ENCODE measurements at regions not wholly inside any gene's neighbourhood (a gene's known extent, or its start where the extent isn't known, plus 50 kb on each side); places are given as distances from the start of the nearest gene placed in this dataset.
"Not testable (repeated sequence)": the region's sequence is repeated elsewhere in the genome, so short reads cannot be mapped to it uniquely, and the experiment has no call there.

DNA sequence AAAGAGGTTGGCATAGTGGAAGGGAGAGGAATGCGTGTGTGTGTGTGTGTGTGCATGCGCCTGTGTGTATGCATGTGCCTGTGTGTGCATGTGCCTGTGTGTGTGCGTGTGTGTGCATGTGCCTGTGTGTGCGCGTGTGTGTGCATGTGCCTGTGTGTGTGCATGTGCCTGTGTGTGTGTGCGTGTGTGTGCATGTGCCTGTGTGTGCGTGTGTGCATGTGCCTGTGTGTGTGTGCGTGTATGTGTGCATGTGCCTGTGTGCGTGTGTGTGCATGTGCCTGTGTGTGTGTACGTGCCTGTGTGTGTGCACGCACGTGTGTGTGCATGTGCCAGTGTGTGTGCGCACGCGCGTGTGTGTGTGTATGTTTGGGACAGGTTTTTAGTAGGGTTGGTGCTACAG, 205.1 kb downstream of the MEMO1 start:
- TF ChIP-seq, protein P1, sequence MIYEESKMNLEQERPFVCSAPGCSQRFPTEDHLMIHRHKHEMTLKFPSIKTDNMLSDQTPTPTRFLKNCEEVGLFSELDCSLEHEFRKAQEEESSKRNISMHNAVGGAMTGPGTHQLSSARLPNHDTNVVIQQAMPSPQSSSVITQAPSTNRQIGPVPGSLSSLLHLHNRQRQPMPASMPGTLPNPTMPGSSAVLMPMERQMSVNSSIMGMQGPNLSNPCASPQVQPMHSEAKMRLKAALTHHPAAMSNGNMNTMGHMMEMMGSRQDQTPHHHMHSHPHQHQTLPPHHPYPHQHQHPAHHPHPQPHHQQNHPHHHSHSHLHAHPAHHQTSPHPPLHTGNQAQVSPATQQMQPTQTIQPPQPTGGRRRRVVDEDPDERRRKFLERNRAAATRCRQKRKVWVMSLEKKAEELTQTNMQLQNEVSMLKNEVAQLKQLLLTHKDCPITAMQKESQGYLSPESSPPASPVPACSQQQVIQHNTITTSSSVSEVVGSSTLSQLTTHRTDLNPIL (CRISPR knock-in tag; IDR thresholded peaks at IDR 0.05; ENCODE audit: low read depth) = no peak
- TF ChIP-seq SNAI2 (CRISPR knock-in tag; IDR thresholded peaks at IDR 0.05) (no peak), CSDC2 (CRISPR knock-in tag; IDR thresholded peaks at IDR 0.05) (no peak), GLIS3 (CRISPR knock-in tag; IDR thresholded peaks at IDR 0.05) (no peak), ZFP30 (CRISPR knock-in tag; IDR thresholded peaks at IDR 0.05) (no peak), ZNF8 (CRISPR knock-in tag; IDR thresholded peaks at IDR 0.05) (no peak)
- no peak for ATAC-seq

DNA sequence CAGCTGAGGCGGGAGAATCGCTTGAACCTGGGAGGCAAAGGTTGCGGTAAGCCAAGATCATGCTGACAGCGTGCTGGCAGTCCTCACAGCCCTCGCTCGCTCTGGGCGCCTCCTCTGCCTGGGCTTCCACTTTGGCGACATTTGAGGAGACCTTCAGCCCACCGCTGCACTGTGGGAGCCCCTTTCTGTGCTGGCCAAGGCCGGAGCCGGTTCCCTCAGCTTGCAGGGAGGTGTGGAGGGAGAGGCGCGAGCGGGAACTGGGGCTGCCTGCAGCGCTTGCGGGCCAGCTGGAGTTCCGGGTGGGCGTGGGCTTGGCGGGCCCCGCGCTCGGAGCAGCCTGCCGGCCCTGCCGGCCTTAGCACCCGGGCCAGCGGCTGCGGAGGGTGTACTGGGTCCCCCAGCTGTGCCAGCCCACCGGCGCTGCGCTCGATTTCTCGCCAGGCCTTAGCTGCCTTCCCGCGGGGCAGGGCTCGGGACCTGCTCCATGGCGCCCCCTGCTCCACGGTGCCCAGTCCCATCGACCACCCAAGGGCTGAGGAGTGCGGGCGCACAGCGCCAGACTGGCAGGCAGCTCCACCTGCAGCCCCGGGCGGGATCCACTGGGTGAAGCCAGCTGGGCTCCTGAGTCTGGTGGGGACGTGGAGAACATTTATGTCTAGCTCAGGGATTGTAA, 207.2 kb downstream of the MEMO1 start:
- not testable (repeated sequence) for ATAC-seq

DNA sequence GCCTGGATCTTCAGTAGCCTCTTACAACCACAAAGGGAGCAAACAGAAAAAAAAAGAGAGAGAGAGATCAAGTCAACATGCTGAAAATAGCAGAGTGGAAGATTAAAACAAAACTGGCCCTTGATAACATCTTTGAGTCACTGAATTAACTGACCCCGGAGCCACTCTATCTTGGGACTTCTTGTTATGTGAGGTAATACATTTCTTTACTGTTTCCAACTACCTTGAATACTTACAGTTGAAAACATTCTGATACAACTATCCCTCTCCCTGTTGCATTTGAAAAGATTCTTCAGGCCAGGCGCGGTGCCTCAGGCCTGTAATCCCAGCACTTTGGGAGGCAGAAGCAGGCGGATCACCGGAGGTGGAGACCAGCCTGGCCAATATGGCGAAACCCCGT, 208.1 kb downstream of the MEMO1 start:
- ATAC-seq = no peak
- TF ChIP-seq TOX (CRISPR knock-in tag; IDR thresholded peaks at IDR 0.05; ENCODE audit: borderline replicate concordance) = no peak
- TF ChIP-seq ZC3H10 (CRISPR knock-in tag; IDR thresholded peaks at IDR 0.05) = no peak
- TF ChIP-seq, protein P2, sequence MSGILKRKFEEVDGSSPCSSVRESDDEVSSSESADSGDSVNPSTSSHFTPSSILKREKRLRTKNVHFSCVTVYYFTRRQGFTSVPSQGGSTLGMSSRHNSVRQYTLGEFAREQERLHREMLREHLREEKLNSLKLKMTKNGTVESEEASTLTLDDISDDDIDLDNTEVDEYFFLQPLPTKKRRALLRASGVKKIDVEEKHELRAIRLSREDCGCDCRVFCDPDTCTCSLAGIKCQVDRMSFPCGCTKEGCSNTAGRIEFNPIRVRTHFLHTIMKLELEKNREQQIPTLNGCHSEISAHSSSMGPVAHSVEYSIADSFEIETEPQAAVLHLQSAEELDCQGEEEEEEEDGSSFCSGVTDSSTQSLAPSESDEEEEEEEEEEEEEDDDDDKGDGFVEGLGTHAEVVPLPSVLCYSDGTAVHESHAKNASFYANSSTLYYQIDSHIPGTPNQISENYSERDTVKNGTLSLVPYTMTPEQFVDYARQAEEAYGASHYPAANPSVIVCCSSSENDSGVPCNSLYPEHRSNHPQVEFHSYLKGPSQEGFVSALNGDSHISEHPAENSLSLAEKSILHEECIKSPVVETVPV (CRISPR knock-in tag; IDR thresholded peaks at IDR 0.05) = no peak
- no peak for TF ChIP-seq OSR1 (CRISPR knock-in tag; IDR thresholded peaks at IDR 0.05)
- TF ChIP-seq ZNF565 (CRISPR knock-in tag; conservative IDR thresholded peaks at IDR 0.05; ENCODE audit: low read depth) = no peak
- no peak for TF ChIP-seq SNAI2 (CRISPR knock-in tag; IDR thresholded peaks at IDR 0.05)
- TF ChIP-seq, protein P3, sequence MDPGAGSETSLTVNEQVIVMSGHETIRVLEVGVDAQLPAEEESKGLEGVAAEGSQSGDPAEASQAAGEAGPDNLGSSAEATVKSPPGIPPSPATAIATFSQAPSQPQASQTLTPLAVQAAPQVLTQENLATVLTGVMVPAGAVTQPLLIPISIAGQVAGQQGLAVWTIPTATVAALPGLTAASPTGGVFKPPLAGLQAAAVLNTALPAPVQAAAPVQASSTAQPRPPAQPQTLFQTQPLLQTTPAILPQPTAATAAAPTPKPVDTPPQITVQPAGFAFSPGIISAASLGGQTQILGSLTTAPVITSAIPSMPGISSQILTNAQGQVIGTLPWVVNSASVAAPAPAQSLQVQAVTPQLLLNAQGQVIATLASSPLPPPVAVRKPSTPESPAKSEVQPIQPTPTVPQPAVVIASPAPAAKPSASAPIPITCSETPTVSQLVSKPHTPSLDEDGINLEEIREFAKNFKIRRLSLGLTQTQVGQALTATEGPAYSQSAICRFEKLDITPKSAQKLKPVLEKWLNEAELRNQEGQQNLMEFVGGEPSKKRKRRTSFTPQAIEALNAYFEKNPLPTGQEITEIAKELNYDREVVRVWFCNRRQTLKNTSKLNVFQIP (CRISPR knock-in tag; IDR thresholded peaks at IDR 0.05; ENCODE audit: borderline replicate concordance, low read depth) = no peak
- no peak for TF ChIP-seq BACH2 (CRISPR knock-in tag; IDR thresholded peaks at IDR 0.05; ENCODE audit: borderline replicate concordance)
- no peak for TF ChIP-seq ESRRG (CRISPR knock-in tag; IDR thresholded peaks at IDR 0.05)
- no peak for TF ChIP-seq RARB (CRISPR knock-in tag; IDR thresholded peaks at IDR 0.05)
- TF ChIP-seq TCF4 (CRISPR knock-in tag; IDR thresholded peaks at IDR 0.05; ENCODE audit: borderline replicate concordance) = no peak
- TF ChIP-seq, protein P4, sequence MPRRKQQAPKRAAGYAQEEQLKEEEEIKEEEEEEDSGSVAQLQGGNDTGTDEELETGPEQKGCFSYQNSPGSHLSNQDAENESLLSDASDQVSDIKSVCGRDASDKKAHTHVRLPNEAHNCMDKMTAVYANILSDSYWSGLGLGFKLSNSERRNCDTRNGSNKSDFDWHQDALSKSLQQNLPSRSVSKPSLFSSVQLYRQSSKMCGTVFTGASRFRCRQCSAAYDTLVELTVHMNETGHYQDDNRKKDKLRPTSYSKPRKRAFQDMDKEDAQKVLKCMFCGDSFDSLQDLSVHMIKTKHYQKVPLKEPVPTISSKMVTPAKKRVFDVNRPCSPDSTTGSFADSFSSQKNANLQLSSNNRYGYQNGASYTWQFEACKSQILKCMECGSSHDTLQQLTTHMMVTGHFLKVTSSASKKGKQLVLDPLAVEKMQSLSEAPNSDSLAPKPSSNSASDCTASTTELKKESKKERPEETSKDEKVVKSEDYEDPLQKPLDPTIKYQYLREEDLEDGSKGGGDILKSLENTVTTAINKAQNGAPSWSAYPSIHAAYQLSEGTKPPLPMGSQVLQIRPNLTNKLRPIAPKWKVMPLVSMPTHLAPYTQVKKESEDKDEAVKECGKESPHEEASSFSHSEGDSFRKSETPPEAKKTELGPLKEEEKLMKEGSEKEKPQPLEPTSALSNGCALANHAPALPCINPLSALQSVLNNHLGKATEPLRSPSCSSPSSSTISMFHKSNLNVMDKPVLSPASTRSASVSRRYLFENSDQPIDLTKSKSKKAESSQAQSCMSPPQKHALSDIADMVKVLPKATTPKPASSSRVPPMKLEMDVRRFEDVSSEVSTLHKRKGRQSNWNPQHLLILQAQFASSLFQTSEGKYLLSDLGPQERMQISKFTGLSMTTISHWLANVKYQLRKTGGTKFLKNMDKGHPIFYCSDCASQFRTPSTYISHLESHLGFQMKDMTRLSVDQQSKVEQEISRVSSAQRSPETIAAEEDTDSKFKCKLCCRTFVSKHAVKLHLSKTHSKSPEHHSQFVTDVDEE (CRISPR knock-in tag; IDR thresholded peaks at IDR 0.05) = no peak
- no peak for TF ChIP-seq ZFP3 (CRISPR knock-in tag; IDR thresholded peaks at IDR 0.05)
- no peak for TF ChIP-seq ZFP30 (CRISPR knock-in tag; IDR thresholded peaks at IDR 0.05)
- TF ChIP-seq PPARA (CRISPR knock-in tag; IDR thresholded peaks at IDR 0.05; ENCODE audit: borderline replicate concordance) = no peak
- TF ChIP-seq ARNTL (CRISPR knock-in tag; IDR thresholded peaks at IDR 0.05; ENCODE audit: borderline replicate concordance, low read depth) = no peak
- TF ChIP-seq ZNF70 (CRISPR knock-in tag; IDR thresholded peaks at IDR 0.05) = no peak
- TF ChIP-seq ZNF8 (CRISPR knock-in tag; IDR thresholded peaks at IDR 0.05) = no peak
- no peak for TF ChIP-seq ISL1 (CRISPR knock-in tag; IDR thresholded peaks at IDR 0.05)

DNA sequence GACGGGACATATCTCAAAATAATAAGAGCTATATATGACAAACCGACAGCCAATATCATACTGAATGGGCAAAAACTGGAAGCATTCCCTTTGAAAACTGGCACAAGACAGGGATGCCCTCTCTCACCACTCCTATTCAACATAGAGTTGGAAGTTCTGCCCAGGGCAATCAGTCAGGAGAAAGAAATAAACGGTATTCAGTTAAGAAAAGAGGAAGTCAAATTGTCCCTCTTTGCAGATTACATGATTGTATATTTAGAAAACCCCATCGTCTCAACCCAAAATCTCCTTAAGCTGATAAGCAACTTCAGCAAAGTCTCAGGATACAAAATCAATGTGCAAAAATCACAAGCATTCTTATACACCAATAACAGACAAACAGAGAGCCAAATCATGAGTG, 211.5 kb downstream of the MEMO1 start:
- ATAC-seq = not testable (repeated sequence)

Data from SK-N-SH treated with all-trans-retinoic acid at 6 μM for 48 hours (cell line).